ENCODE measurements at regions not wholly inside any gene's neighbourhood (a gene's known extent, or its start where the extent isn't known, plus 50 kb on each side); places are given as distances from the start of the nearest gene placed in this dataset.

DNA sequence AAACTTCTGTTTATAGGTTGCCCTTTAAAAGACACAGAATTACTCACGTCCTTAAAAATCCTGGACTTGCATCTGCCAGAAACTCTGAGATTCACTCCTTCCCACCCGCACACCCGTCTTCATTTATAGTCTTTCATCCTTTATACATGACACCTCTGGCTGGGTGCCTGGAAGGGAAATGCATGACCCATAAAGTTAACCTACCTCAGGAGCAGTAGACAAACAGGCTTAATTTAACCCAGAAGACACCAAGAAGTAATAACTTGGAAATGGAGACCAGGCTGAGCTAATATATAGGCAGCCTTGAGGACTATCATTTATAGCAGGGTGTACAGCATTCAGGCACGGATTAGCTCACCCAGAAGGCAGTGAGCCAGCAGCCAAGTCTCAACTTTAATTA lies 429.0 kb upstream of the NRSN1 start:
- TF ChIP-seq GATA3 (IDR thresholded peaks at IDR 0.05; ENCODE audit: low read depth, low read length) (no peak), GATA2 (IDR thresholded peaks at IDR 0.05; ENCODE audit: low read depth, low read length) (no peak)

DNA sequence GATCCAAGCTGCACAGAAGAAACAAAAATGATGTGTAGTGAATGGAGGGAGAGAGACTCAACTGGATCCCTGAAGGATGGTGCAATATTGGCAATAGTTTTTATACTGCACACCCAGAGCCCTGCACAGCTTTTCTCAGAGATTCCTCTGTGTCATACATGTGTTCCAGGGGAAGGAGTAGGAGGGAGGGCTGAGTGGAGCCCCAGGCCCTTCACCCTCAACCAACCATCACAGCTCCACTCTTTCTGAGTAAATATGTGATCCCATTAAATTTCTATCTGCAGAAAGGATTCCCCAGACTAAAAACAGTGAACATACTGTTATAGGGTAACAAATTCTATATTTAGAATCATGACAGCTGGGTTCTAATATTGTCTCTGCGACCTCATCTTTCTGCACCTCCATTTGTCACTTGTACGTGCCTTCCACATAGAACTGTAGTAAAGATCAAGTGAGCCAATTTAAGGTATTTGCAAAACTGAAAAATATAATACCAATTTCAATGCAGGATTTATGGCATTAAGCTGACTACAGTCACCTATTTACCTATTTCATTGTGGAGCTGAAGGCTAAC lies 421.4 kb upstream of the NRSN1 start:
- TF ChIP-seq GATA3 (IDR thresholded peaks at IDR 0.05; ENCODE audit: low read depth, low read length) (no peak), GATA2 (IDR thresholded peaks at IDR 0.05; ENCODE audit: low read depth, low read length) (no peak)

- TF ChIP-seq GATA2 (IDR thresholded peaks at IDR 0.05; ENCODE audit: low read depth, low read length), result no peak
- no peak for TF ChIP-seq GATA3 (IDR thresholded peaks at IDR 0.05; ENCODE audit: low read depth, low read length)
These were observed 420.3 kb upstream of the NRSN1 start for GRCh38 chr6:23705697-23706096.

- TF ChIP-seq GATA3 (IDR thresholded peaks at IDR 0.05; ENCODE audit: low read depth, low read length) (no peak), GATA2 (IDR thresholded peaks at IDR 0.05; ENCODE audit: low read depth, low read length) (no peak)
These were observed 413.3 kb upstream of the NRSN1 start for GRCh38 chr6:23712756-23713155.

DNA sequence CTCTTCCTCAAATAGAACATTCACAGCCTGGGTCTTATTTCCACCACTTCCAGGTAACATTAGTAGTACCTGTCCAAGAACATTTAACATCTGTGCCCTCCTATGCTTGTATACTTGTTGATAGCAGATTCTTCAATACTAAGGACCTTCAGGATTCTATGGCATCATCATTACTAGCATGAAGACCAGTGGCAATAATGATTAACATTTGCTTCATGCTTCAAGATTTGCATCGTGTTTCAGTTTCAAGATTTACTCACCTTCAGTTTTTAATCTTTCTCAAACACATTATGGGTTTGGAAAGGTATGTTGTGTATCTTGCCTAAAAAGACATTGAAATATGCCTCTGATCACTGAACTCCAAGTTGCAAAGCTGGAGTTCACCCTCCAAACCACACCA lies 412.8 kb upstream of the NRSN1 start:
- TF ChIP-seq GATA2 (IDR thresholded peaks at IDR 0.05; ENCODE audit: low read depth, low read length), result no peak
- TF ChIP-seq GATA3 (IDR thresholded peaks at IDR 0.05; ENCODE audit: low read depth, low read length), result no peak

- TF ChIP-seq GATA2 (IDR thresholded peaks at IDR 0.05; ENCODE audit: low read depth, low read length), result no peak
- TF ChIP-seq GATA3 (IDR thresholded peaks at IDR 0.05; ENCODE audit: low read depth, low read length), result no peak
These were observed 397.3 kb upstream of the NRSN1 start for GRCh38 chr6:23728707-23729106.

DNA sequence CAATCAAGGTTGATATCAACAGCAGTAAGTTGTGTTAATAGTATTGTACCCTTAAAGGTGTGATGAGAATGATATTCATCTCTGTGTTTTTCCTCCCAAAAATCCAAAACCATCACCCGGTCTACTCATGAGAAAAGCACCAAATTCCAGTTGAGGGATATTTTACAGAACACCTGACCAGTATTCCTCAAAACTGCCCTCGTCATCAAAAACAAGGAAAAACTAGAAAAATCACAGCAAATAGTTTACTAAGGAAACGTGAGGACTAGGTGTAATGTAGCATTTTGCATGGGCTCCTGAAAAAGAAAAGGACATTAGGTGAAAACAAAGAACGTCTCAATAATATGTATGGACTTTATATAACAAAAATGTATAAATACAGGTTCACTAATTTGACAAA lies 394.4 kb upstream of the NRSN1 start:
- TF ChIP-seq GATA2 (IDR thresholded peaks at IDR 0.05; ENCODE audit: low read depth, low read length), result no peak
- no peak for TF ChIP-seq GATA3 (IDR thresholded peaks at IDR 0.05; ENCODE audit: low read depth, low read length)

DNA sequence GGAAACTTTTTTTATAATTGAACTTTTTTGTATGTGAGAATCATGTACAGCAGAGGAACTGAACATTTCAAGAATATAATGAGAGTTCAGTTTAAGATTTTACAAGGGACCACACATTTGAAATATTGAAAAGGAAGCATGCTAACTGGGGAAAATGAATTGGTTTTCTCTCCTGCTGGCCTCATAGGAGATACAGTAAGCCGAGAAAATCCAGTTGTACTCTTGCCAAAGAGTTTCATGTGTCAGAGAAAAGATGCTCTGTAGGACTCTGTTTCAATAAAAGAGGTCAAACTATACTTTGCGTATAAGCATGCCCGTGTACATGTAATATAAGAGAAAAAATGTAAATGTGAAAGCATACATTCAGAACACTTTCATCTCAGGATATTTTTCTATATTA lies 393.5 kb upstream of the NRSN1 start:
- TF ChIP-seq GATA3 (IDR thresholded peaks at IDR 0.05; ENCODE audit: low read depth, low read length) (no peak), GATA2 (IDR thresholded peaks at IDR 0.05; ENCODE audit: low read depth, low read length) (no peak)

- TF ChIP-seq GATA2 (IDR thresholded peaks at IDR 0.05; ENCODE audit: low read depth, low read length), result no peak
- no peak for TF ChIP-seq GATA3 (IDR thresholded peaks at IDR 0.05; ENCODE audit: low read depth, low read length)
These were observed 390.9 kb upstream of the NRSN1 start for GRCh38 chr6:23735151-23735550.

- no peak for TF ChIP-seq GATA2 (IDR thresholded peaks at IDR 0.05; ENCODE audit: low read depth, low read length)
- no peak for TF ChIP-seq GATA3 (IDR thresholded peaks at IDR 0.05; ENCODE audit: low read depth, low read length)
These were observed 389.4 kb upstream of the NRSN1 start for GRCh38 chr6:23736577-23736976.

DNA sequence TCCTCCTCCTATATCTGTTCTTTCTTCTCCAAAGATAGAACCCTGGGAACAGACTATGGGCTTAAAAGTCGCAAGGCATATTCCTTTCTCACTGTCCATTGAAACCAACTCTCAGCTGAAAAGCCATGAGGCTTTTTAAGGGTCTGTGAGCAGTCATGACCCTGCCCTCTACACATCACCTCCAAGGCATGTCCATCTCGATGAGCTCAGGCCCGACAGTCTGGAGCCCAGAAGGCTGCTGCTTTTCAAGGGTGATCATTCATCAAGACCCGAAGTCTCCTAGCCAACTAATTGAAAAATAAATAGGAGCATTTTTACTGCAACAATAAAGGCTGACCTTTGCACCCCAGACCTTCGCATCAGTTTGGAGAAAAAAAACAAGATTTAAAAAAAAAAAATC lies 378.8 kb upstream of the NRSN1 start:
- TF ChIP-seq GATA3 (IDR thresholded peaks at IDR 0.05; ENCODE audit: low read depth, low read length), result no peak
- TF ChIP-seq GATA2 (IDR thresholded peaks at IDR 0.05; ENCODE audit: low read depth, low read length), result no peak

GRCh38 chr6:23752414-23752813 lies 373.6 kb upstream of the NRSN1 start:
- no peak for TF ChIP-seq GATA2 (IDR thresholded peaks at IDR 0.05; ENCODE audit: low read depth, low read length)
- TF ChIP-seq GATA3 (IDR thresholded peaks at IDR 0.05; ENCODE audit: low read depth, low read length), result 0 out of 2 replicates have a peak, but pooled peaks have one; percentile 13

- no peak for TF ChIP-seq GATA2 (IDR thresholded peaks at IDR 0.05; ENCODE audit: low read depth, low read length)
- no peak for TF ChIP-seq GATA3 (IDR thresholded peaks at IDR 0.05; ENCODE audit: low read depth, low read length)
These were observed 371.8 kb upstream of the NRSN1 start for GRCh38 chr6:23754197-23754596.

DNA sequence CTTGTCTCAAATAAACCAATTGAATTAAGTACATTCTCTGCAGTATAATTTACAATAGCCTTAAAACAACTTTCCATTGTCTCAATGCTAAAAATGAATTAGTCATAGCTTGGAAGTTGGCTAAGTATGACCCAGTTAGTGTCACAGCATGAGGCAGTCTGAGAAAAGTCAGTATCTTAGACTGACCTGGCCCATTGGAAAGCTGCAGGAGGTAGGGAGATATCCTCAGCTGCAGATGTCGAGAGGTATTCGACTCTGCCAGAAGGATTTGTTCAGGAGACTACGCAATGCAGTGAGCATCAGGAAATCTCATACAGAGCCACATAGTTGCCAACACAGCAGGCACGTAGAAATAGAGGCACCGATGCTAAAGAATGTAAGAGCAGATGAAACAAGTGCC lies 350.9 kb upstream of the NRSN1 start:
- TF ChIP-seq GATA2 (IDR thresholded peaks at IDR 0.05; ENCODE audit: low read depth, low read length), result no peak
- no peak for TF ChIP-seq GATA3 (IDR thresholded peaks at IDR 0.05; ENCODE audit: low read depth, low read length)

GRCh38 chr6:23783901-23784300 lies 342.1 kb upstream of the NRSN1 start:
- TF ChIP-seq GATA2 (IDR thresholded peaks at IDR 0.05; ENCODE audit: low read depth, low read length) (no peak), GATA3 (IDR thresholded peaks at IDR 0.05; ENCODE audit: low read depth, low read length) (no peak)
